HEK293T (cell line): ENCODE measurements at regions not wholly inside any gene's neighbourhood (a gene's known extent, or its start where the extent isn't known, plus 50 kb on each side); places are given as distances from the start of the nearest gene placed in this dataset.

Source experiments
- CTCF ChIA-PET: fragments of 350-600 bp; formaldehyde crosslinking; extraction: SDS; loops from one replicate; lab custom pipeline; 2021; ENCODE audit warnings: antibody characterized with exemption, inconsistent platforms; lab: Yijun Ruan, JAX
- POLR2A ChIA-PET: fragments of 350-600 bp; formaldehyde crosslinking; extraction: SDS; loops from one replicate; lab custom pipeline; 2020; ENCODE audit warnings: antibody characterized with exemption, inconsistent platforms; lab: Yijun Ruan, JAX
- DNase-seq: peaks from one replicate; pipeline ENCODE4 v3.0.0; 2012; ENCODE audit warnings: mixed read lengths; ENCODE audit errors: extremely low spot score
- ARNT ChIP-seq: fragments of 450-650 bp; IDR thresholded peaks from 2 replicates; pipeline ENCODE4 v1.6.1; 2017; ENCODE audit warnings: mild to moderate bottlenecking
- BHLHE40 ChIP-seq: fragments of 450-650 bp; IDR thresholded peaks from 2 replicates; pipeline ENCODE4 v1.6.1; 2016; ENCODE audit warnings: mild to moderate bottlenecking, moderate library complexity, borderline replicate concordance
- CTBP1 ChIP-seq: fragments of 450-650 bp; IDR thresholded peaks from 2 replicates; pipeline ENCODE4 v1.6.1; 2016; ENCODE audit warnings: borderline replicate concordance
- ELF4 ChIP-seq: fragments of 450-650 bp; IDR thresholded peaks from 2 replicates; pipeline ENCODE4 v1.6.1; 2017; ENCODE audit warnings: antibody characterized with exemption
- FOXA1 ChIP-seq: fragments of 450-650 bp; IDR thresholded peaks from 2 replicates; pipeline ENCODE4 v1.6.1; 2016; ENCODE audit warnings: mild to moderate bottlenecking
- FOXK2 ChIP-seq: fragments of 450-650 bp; IDR thresholded peaks from 2 replicates; pipeline ENCODE4 v1.6.1; 2016; ENCODE audit warnings: mild to moderate bottlenecking
- FOXM1 ChIP-seq: fragments of 450-650 bp; IDR thresholded peaks from 2 replicates; pipeline ENCODE4 v1.6.1; 2017; ENCODE audit warnings: mild to moderate bottlenecking, borderline replicate concordance
- HDGF ChIP-seq: fragments of 450-650 bp; IDR thresholded peaks from 2 replicates; pipeline ENCODE4 v1.6.1; 2017; ENCODE audit warnings: antibody characterized with exemption, borderline replicate concordance
- L3MBTL2 ChIP-seq: fragments of 450-650 bp; conservative IDR thresholded peaks from 2 replicates; pipeline ENCODE4 v1.6.1; 2016; ENCODE audit warnings: mild to moderate bottlenecking
- LEF1 ChIP-seq: fragments of 450-650 bp; IDR thresholded peaks from 2 replicates; pipeline ENCODE4 v1.6.1; 2017; ENCODE audit warnings: mild to moderate bottlenecking, borderline replicate concordance
- NFRKB ChIP-seq: fragments of 450-650 bp; IDR thresholded peaks from 2 replicates; pipeline ENCODE4 v1.6.1; 2016; ENCODE audit warnings: mild to moderate bottlenecking, moderate library complexity
- SP1 ChIP-seq: fragments of 450-650 bp; IDR thresholded peaks from 2 replicates; pipeline ENCODE4 v1.6.1; 2017
- SUZ12 ChIP-seq: fragments of 450-650 bp; IDR thresholded peaks from 2 replicates; pipeline ENCODE4 v1.6.1; 2016; ENCODE audit warnings: mild to moderate bottlenecking
- TARDBP ChIP-seq: fragments of 450-650 bp; IDR thresholded peaks from 2 replicates; pipeline ENCODE4 v1.6.1; 2016
- ZNF384 ChIP-seq: fragments of 450-650 bp; IDR thresholded peaks from 2 replicates; pipeline ENCODE4 v1.6.1; 2016
- TF ChIP-seq, protein P1 (sequence below): fragments of 450-650 bp; IDR thresholded peaks from 2 replicates; pipeline ENCODE4 v1.6.1; 2016

DNA sequence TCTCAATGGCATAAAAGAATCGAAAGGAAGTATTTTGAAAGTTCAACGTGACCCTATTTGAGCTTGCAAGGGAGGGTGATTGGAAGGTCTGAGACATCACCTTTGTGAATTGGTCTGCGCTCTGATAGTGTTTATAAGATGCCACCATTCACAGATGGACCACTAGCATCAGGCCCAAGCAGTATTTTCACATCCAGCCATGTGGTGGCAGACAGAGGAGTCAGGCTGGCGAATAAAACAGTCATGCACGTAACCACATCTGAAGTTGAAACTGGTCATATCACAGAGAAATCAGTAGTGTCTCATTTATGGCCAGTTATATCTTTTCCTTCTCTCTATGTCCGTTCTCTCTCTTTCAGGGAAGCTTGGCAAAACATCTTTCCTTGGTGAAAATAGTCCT is 170.1 kb upstream of the ONECUT1 start:
- no peak for DNase-seq
- ChIA-PET POLR2A (no interaction called here), CTCF (no interaction called here)
- TF ChIP-seq FOXM1 (no peak), HDGF (no peak), SP1 (no peak), ELF4 (no peak), BHLHE40 (no peak), ARNT (no peak), ZNF384 (no peak)
- TF ChIP-seq, protein P1, sequence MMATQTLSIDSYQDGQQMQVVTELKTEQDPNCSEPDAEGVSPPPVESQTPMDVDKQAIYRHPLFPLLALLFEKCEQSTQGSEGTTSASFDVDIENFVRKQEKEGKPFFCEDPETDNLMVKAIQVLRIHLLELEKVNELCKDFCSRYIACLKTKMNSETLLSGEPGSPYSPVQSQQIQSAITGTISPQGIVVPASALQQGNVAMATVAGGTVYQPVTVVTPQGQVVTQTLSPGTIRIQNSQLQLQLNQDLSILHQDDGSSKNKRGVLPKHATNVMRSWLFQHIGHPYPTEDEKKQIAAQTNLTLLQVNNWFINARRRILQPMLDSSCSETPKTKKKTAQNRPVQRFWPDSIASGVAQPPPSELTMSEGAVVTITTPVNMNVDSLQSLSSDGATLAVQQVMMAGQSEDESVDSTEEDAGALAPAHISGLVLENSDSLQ, result no peak

DNA sequence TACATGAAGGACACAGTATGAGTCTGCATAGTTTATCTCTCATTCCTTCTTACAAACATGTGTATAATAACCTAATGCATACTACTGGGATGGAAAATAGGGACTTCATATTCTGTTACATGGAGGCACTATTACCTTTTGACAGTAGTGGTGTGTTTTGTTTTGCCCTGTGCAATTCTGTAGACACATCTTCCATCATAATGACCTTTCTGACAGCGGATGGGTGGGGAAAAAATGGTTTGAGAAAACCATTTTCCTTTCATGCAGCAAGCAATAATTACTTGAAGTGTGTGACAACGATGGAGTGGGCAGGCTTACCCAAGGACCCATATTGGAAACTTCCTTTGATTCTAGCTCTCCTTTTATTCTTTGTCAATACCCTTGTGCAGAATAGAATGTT is 153.6 kb upstream of the ONECUT1 start:
- POLR2A ChIA-PET, result no interaction called here
- CTCF ChIA-PET, result no interaction called here
- TF ChIP-seq SP1, result no peak
- no peak for TF ChIP-seq LEF1
- TF ChIP-seq FOXK2, result no peak
- TF ChIP-seq, protein P1, result no peak
- TF ChIP-seq L3MBTL2, result no peak
- TF ChIP-seq CTBP1, result no peak
- TF ChIP-seq BHLHE40, result no peak
- TF ChIP-seq HDGF, result no peak
- TF ChIP-seq FOXM1, result no peak
- no peak for TF ChIP-seq ZNF384
- TF ChIP-seq FOXA1, result no peak
- no peak for TF ChIP-seq SUZ12
- no peak for TF ChIP-seq ELF4
- no peak for TF ChIP-seq NFRKB
- no peak for TF ChIP-seq ARNT
- no peak for TF ChIP-seq TARDBP
- DNase-seq, result no peak

DNA sequence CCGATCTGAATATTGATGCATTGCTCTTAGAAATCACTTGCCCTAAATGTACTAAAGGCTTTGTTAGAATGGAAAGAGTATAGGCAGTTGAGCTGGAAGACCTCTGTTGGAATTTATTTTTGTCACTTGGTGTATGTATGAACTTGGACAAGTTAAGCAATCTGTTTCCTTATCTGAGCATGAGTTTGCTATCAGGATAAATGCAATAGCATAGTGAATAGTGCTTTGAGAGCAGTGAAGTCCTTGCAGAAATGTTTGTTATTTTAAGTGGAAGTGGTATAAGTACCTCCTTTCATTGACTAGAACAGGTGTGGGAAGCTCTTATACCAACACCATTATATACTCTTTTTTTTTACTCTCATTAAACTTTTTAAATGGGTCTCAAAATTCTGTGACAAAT is 146.4 kb upstream of the ONECUT1 start:
- CTCF ChIA-PET, result no interaction called here
- no peak for TF ChIP-seq LEF1
- no peak for TF ChIP-seq CTBP1
- no peak for TF ChIP-seq ELF4
- TF ChIP-seq NFRKB, result no peak
- TF ChIP-seq ZNF384, result no peak
- no peak for TF ChIP-seq ARNT
- no peak for TF ChIP-seq FOXA1
- no peak for TF ChIP-seq SUZ12
- no peak for TF ChIP-seq FOXM1
- no peak for TF ChIP-seq FOXK2
- TF ChIP-seq BHLHE40, result no peak
- TF ChIP-seq L3MBTL2, result no peak
- TF ChIP-seq TARDBP, result no peak
- TF ChIP-seq, protein P1, result no peak
- TF ChIP-seq HDGF, result no peak
- DNase-seq, result no peak
- POLR2A ChIA-PET, result no interaction called here

DNA sequence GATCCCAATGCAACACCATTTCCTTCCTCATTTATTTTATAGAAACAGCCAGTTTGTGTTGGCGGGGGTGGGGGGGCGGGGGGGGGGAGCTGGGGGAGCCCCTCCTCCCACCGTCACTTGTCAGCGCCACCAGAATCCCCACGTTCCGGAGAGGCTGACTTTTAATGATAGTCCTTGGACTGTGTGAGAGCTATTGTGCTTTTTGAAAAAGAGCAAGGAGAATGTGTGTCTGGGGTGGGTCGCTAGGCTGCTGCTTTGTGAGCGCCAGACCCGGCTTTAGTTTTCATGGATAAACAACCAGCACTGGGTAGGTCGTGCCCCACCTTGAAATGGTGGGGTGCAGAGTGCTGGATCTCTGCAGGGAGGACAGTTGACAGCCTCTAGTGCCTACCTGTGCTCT is 135.0 kb upstream of the ONECUT1 start:
- POLR2A ChIA-PET, result no interaction called here
- CTCF ChIA-PET, result no interaction called here
- DNase-seq, result no peak
- TF ChIP-seq SUZ12 (no peak), CTBP1 (no peak), ELF4 (no peak), FOXM1 (no peak), SP1 (no peak), ARNT (no peak), L3MBTL2 (no peak), NFRKB (no peak), TARDBP (no peak), ZNF384 (no peak), HDGF (no peak), BHLHE40 (no peak), LEF1 (no peak), FOXK2 (no peak), FOXA1 (no peak)
- TF ChIP-seq, protein P1, result no peak

DNA sequence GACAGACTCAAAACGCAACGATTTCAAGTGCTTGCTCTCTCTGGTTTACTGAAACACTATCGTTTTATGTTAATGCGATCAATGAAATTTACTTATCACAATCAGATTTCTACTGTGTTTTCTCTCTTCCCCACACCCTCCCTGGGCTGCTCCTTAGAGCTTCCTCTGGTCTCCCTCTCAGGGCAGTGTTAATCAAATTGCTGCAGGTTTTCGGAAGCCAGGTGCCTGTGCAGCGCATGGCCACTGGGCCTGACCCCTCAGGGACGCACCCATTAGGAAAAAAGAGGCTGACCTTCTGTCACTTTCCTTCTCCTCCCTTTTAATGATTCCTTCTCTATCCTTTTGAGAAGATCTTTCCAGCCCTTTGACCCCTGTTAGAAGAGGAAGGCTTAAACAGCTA is 134.5 kb upstream of the ONECUT1 start:
- TF ChIP-seq NFRKB (no peak), TARDBP (no peak), FOXA1 (no peak), L3MBTL2 (no peak), CTBP1 (no peak), ZNF384 (no peak), HDGF (no peak), ELF4 (no peak)
- TF ChIP-seq, protein P1, result no peak
- DNase-seq, result no peak
- POLR2A ChIA-PET, result no interaction called here
- CTCF ChIA-PET, result no interaction called here
